ENCODE measurements at regions not wholly inside any gene's neighbourhood (a gene's known extent, or its start where the extent isn't known, plus 50 kb on each side); places are given as distances from the start of the nearest gene placed in this dataset.

- TF ChIP-seq ZNF560 (tag by site-specific recombination; IDR thresholded peaks at IDR 0.05; ENCODE audit: borderline replicate concordance) (no peak), TCF7L2 (IDR thresholded peaks at IDR 0.05; ENCODE audit: borderline replicate concordance, low read depth, low read length) (no peak), ZNF24 (tag by site-specific recombination; IDR thresholded peaks at IDR 0.05) (no peak), ZNF23 (tag by site-specific recombination; IDR thresholded peaks at IDR 0.05; ENCODE audit: borderline replicate concordance) (no peak), MYNN (tag by site-specific recombination; IDR thresholded peaks at IDR 0.05; ENCODE audit: borderline replicate concordance) (no peak), ZNF121 (tag by site-specific recombination; IDR thresholded peaks at IDR 0.05) (no peak), ZNF624 (tag by site-specific recombination; IDR thresholded peaks at IDR 0.05) (no peak), ZNF404 (tag by site-specific recombination; IDR thresholded peaks at IDR 0.05) (no peak)
- TF ChIP-seq, protein P1, sequence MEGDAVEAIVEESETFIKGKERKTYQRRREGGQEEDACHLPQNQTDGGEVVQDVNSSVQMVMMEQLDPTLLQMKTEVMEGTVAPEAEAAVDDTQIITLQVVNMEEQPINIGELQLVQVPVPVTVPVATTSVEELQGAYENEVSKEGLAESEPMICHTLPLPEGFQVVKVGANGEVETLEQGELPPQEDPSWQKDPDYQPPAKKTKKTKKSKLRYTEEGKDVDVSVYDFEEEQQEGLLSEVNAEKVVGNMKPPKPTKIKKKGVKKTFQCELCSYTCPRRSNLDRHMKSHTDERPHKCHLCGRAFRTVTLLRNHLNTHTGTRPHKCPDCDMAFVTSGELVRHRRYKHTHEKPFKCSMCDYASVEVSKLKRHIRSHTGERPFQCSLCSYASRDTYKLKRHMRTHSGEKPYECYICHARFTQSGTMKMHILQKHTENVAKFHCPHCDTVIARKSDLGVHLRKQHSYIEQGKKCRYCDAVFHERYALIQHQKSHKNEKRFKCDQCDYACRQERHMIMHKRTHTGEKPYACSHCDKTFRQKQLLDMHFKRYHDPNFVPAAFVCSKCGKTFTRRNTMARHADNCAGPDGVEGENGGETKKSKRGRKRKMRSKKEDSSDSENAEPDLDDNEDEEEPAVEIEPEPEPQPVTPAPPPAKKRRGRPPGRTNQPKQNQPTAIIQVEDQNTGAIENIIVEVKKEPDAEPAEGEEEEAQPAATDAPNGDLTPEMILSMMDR (tag by site-specific recombination; IDR thresholded peaks at IDR 0.05), result no peak
Measured at GRCh38 chrX:143095816-143096215, 70.1 kb downstream of the SPANXN4 start.
